ENCODE measurements at regions not wholly inside any gene's neighbourhood (a gene's known extent, or its start where the extent isn't known, plus 50 kb on each side); places are given as distances from the start of the nearest gene placed in this dataset.
"Not testable (repeated sequence)": the region's sequence is repeated elsewhere in the genome, so short reads cannot be mapped to it uniquely, and the experiment has no call there.

- DNase-seq (ENCODE audit: low read depth in 2 of 3, low spot score in 2 of 3) = peak in 2 of 3 donors; percentile 20 to 29
Observed at GRCh38 chr4:54571293-54572151, 86.2 kb upstream of the KIT start.

DNA sequence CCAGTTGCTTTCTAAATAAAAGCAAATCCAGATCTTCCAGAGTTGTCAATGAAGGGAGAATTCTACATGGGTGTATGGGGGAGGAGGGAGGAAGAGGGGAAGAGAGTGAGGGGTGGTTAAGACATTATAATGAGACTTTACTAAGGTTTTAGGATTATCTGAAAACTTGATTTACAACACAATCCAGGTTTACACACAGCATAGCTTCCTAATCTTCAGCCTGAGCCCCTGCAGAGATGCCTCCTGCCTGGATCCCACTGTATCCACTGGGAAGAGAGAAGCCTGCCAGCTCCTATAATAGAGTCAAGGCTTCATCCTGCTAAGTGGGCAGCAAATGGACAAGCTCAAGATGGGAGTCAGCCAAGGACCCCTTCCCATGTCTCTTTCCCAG lies 85.6 kb upstream of the KIT start:
- DNase-seq (ENCODE audit: low read depth in 2 of 3, low spot score in 2 of 3) = no peak

- DNase-seq (ENCODE audit: low read depth in 2 of 3, low spot score in 2 of 3) = no peak
Observed at GRCh38 chr4:54574500-54574899, 83.3 kb upstream of the KIT start.

- DNase-seq (ENCODE audit: low read depth in 2 of 3, low spot score in 2 of 3) = no peak
Observed at GRCh38 chr4:54575919-54576318, 81.8 kb upstream of the KIT start.

- DNase-seq (ENCODE audit: low read depth in 2 of 3, low spot score in 2 of 3) = no peak
Observed at GRCh38 chr4:54581807-54582206, 76.0 kb upstream of the KIT start.

GRCh38 chr4:54585321-54586000 lies 72.3 kb upstream of the KIT start:
- no peak for DNase-seq (ENCODE audit: low read depth in 2 of 3, low spot score in 2 of 3)

- DNase-seq (ENCODE audit: low read depth in 2 of 3, low spot score in 2 of 3) = no peak
Observed at GRCh38 chr4:54586320-54586955, 71.3 kb upstream of the KIT start.

DNA sequence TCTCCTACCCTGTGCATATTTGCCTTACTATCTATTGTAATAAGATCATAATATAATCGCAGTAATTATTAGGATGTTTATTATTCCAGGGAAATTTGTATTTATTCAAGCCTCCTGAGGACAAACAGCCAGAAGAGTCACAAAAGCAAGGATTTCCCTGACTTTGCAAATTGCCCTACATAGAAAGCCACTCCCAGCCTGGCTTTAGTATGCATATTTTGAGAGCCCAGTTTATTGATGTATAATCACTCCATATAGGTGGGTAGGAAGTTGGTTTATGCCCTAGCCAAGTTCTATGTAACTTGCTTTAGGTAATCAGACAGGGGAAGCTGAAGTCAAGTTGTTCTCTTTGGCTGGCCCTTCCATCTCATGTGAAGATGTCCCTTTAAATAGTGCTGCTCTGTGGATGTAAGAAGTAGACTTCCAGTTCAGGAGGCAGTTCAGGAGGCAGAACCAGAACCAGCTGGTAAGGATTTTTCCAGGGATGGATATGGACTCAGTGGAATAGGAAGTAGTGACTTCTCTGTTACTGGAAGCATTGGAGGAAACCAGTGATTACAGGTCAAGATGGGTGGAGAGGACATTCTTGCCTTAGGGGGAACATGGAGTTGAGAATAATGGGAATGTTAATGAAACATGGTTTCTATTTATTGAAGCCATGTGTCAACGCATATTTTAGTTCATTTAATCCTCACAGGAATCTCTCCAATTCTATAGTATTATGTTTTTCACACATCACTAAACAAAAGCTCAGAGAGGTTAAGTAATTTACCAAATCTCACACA lies 70.5 kb upstream of the KIT start:
- no peak for DNase-seq (ENCODE audit: low read depth in 2 of 3, low spot score in 2 of 3)

GRCh38 chr4:54588404-54588803 lies 69.4 kb upstream of the KIT start:
- DNase-seq (ENCODE audit: low read depth in 2 of 3, low spot score in 2 of 3) = no peak

- no peak for DNase-seq (ENCODE audit: low read depth in 2 of 3, low spot score in 2 of 3)
Observed at GRCh38 chr4:54589586-54589985, 68.2 kb upstream of the KIT start.

DNA sequence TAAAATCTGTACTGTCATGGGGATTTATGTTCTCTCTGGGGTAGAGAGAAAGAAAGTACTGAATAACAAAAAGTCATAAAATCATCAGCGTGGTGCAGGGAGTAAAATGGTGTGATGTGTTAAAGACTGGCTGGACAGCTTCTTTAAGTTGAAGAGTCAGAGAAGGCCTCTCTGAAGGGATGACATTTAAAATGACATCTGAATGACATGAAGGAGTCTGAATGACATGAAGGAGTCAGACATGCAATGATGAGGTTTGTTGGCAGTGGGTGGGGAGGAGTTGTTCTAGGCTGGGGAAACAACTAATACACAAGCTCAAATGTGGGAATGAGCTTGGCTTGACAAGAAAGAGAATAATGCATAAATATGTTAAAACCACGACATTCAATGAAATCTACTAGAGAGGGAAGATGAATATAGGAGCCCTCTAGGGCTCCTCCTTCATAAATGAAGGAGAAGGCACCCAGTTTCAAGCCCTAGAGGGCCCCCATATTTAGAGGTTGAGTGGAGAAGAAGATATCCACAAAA lies 63.9 kb upstream of the KIT start:
- DNase-seq (ENCODE audit: low read depth in 2 of 3, low spot score in 2 of 3) = no peak

- DNase-seq (ENCODE audit: low read depth in 2 of 3, low spot score in 2 of 3) = no peak
Observed at GRCh38 chr4:54596201-54596600, 61.6 kb upstream of the KIT start.

DNA sequence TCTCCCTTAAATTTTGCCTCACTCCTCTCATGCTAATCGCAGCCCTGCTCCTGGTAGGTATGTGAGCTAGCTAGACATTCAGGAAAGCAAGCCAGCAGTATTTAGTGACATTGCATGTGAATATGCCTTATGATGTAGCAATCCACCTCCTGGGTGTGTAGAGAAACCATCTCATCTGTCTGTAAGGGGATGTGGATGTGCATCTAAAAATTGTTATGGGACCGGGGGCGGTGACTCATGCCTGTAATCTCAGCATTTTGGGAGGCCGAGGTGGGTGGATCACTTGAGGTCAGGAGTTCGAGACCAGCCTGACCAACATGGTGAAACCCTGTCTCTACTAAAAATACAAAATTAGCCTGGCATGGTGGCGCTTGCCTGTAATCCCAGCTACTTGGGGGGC lies 60.1 kb upstream of the KIT start:
- not testable (repeated sequence) for DNase-seq (ENCODE audit: low read depth in 2 of 3, low spot score in 2 of 3)

DNA sequence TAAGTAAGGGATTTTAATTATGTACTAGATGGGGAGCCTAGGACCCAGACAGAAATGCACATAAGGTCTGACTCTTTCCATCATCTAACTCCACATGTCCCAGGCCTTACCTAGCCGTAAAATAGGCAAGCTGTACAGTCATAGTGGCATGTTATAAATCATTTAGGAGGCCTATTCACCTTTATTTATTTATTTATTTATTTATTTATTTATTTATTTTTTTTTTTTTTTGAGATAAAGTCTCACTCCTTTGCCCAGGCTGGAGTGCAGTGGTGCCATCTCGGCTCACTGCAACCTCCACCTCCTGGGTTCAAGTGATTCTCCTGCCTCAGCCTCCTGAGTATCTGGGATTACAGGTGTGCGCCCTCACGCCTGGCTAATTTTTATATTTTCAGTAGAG lies 55.6 kb upstream of the KIT start:
- DNase-seq (ENCODE audit: low read depth in 2 of 3, low spot score in 2 of 3) = not testable (repeated sequence)

DNA sequence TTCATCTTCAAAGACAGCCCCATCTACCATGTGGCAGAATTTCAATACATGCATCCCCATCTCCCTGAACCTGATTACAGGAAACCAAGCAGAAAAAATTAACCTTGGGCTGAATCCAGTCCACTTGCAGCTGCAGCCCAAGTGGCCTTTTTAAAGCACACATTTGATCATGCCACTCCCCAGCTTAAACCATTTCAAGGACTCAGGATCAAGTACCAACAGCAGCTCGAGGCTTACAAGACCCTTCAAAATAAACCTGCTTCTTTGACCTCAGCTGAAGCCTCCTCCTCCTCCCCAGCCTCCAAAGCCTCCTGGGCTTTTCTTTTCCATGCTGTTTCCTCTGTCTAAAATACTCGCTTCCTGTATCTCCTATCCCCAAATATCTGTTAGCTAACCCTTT lies 50.7 kb upstream of the KIT start:
- no peak for DNase-seq (ENCODE audit: low read depth in 2 of 3, low spot score in 2 of 3)

DNA sequence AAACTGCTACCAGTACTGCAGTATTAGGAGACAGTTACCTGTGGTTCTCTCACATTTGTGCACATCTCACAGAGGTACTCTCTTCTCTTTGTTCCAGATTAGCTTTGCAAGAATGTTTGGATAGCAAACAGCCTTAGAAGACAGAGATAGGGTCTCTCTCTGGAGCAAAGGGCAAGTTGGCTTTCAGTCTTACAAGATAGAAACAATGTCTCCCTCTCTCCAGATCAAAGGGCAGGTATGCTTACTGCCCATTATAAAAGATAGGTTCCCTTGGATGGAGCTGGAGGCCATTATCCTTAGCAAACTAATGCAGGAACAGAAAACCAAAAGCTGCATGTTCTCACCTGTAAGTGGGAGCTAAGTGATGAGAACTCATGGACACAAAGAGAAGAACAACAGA lies 50.2 kb upstream of the KIT start:
- no peak for DNase-seq (ENCODE audit: low read depth in 2 of 3, low spot score in 2 of 3)
